ENCODE measurements at regions not wholly inside any gene's neighbourhood (a gene's known extent, or its start where the extent isn't known, plus 50 kb on each side); places are given as distances from the start of the nearest gene placed in this dataset.

DNA sequence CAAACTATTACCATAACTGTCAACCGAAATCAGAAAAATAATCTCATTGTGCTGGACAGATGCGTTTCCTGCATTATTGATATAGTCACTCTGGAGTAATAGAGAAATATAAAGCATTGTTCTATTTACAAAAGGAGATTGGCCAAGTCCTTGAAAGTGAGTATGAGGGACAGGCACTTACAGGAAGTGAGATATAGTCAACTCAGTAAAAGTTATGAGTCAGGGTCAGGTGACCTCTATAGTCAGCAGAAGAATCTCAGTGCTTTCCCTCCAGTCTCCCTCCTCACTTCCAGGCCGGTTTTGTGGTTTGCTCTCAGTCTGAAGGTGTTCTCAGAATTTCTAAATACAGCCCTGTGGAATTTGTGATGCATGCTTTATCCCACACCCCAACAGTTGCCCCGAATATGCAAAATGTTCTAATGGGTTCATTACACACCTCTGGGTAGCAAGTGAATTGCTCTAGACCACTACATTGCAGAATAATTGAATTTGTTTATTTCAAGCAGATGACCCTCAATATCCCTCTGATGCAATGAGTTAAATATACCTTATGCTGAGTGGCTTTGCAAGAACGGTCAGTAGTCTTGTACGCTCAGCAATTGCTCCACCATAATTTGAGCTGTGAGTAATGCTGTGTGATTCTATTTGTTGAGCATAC lies 787.7 kb downstream of the MCTP2 start:
- intact Hi-C loops (cut with micrococcal nuclease): loop anchor here (2.0 kb wide), 1 partner anchor 342 kb away; no protein-coding TSS in a partner anchor
- peaks cover 11% of the 10 kb centered on the region for H3K4me1 Mint-ChIP-seq (ENCODE audit: insufficient read depth, unreplicated experiment)
- peak; percentile 65 for DNase-seq (ENCODE audit: unreplicated experiment)
- no peaks in the 10 kb centered on the region for H3K36me3 Mint-ChIP-seq (ENCODE audit: insufficient read depth, unreplicated experiment)
- ChIA-PET POLR2A (interaction anchor here (0.6 kb wide), 2 partner anchors 54 to 342 kb away, joined by 3 read pairs; no protein-coding TSS in a partner anchor), CTCF (interaction anchor here (0.6 to 1.5 kb wide), 3 partner anchors 345 to 349 kb away, joined by 3 read pairs; no protein-coding TSS in a partner anchor)
- H3K9me3 Mint-ChIP-seq (ENCODE audit: unreplicated experiment): no peaks in the 10 kb centered on the region
- H3K27me3 Mint-ChIP-seq (ENCODE audit: insufficient read depth, unreplicated experiment): no peaks in the 10 kb centered on the region
- TF ChIP-seq, protein P1, sequence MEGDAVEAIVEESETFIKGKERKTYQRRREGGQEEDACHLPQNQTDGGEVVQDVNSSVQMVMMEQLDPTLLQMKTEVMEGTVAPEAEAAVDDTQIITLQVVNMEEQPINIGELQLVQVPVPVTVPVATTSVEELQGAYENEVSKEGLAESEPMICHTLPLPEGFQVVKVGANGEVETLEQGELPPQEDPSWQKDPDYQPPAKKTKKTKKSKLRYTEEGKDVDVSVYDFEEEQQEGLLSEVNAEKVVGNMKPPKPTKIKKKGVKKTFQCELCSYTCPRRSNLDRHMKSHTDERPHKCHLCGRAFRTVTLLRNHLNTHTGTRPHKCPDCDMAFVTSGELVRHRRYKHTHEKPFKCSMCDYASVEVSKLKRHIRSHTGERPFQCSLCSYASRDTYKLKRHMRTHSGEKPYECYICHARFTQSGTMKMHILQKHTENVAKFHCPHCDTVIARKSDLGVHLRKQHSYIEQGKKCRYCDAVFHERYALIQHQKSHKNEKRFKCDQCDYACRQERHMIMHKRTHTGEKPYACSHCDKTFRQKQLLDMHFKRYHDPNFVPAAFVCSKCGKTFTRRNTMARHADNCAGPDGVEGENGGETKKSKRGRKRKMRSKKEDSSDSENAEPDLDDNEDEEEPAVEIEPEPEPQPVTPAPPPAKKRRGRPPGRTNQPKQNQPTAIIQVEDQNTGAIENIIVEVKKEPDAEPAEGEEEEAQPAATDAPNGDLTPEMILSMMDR (IDR thresholded peaks at IDR 0.05; ENCODE audit: unreplicated experiment): no peak
- no peak overlapping the region for H3K4me3 Mint-ChIP-seq (ENCODE audit: unreplicated experiment)
- H3K27ac Mint-ChIP-seq (ENCODE audit: low read depth, unreplicated experiment): peak overlapping the region; percentile 75
- no TSS peak for BruUV-seq (replicated peaks)

DNA sequence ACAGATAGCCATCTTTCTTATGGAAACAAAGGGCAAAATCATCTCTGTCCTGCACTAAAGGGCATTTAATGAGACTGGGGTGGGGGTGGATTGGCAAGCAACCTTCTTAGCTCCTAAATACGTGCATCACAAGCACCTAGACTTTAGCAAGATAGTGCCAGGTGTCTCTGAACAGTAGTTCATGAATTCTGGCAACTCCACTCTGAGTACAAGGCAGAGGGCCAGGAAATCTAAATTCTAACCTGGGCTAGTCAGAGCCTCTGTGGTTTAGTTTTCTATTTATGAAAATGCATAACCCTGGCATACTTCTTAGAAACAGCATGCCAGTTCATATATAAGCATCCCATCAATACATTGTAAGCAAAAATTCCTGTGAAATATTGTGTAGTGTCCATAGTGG lies 788.5 kb downstream of the MCTP2 start:
- TF ChIP-seq, protein P1 (IDR thresholded peaks at IDR 0.05; ENCODE audit: unreplicated experiment): no peak
- Mint-ChIP-seq H3K4me3 (ENCODE audit: unreplicated experiment) (no peak overlapping the region), H3K27me3 (ENCODE audit: insufficient read depth, unreplicated experiment) (no peaks in the 10 kb centered on the region), H3K9me3 (ENCODE audit: unreplicated experiment) (no peaks in the 10 kb centered on the region), H3K27ac (ENCODE audit: low read depth, unreplicated experiment) (no peak overlapping the region), H3K4me1 (ENCODE audit: insufficient read depth, unreplicated experiment) (peaks cover 11% of the 10 kb centered on the region), H3K36me3 (ENCODE audit: insufficient read depth, unreplicated experiment) (no peaks in the 10 kb centered on the region)
- no TSS peak for BruUV-seq (replicated peaks)
- POLR2A ChIA-PET: interaction anchor here (0.6 to 0.9 kb wide), 3 partner anchors 37 to 343 kb away, joined by 3 to 4 read pairs (median 3); no protein-coding TSS in a partner anchor
- intact Hi-C loops (cut with micrococcal nuclease): loop anchor here (2.0 to 10.0 kb wide), 2 partner anchors 343 to 1565 kb away; no protein-coding TSS in a partner anchor
- CTCF ChIA-PET: interaction anchor here (0.6 to 1.5 kb wide), 3 partner anchors 344 to 350 kb away, joined by 3 read pairs; no protein-coding TSS in a partner anchor
- no peak for DNase-seq (ENCODE audit: unreplicated experiment)

DNA sequence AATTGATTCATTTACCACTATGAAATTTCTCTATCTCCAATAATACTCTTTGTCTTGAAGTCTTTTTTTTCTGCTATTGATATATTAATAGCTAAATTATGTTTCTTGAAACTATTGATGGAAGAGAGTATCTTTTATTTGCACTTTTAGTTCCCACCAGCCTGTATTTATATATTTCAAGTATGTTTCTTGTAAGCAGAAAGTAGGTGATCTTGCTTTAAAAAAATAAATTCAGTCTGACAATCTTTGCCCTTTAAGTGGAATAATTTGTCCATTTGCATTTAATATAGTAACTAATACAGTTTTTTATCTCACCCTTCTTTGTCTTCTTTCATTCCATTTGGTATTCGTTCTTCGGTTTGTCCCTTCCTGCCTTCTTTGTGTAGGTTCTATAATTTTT lies 790.5 kb downstream of the MCTP2 start:
- Mint-ChIP-seq H3K27ac (ENCODE audit: low read depth, unreplicated experiment) (no peak overlapping the region), H3K9me3 (ENCODE audit: unreplicated experiment) (no peaks in the 10 kb centered on the region), H3K4me1 (ENCODE audit: insufficient read depth, unreplicated experiment) (peaks cover 11% of the 10 kb centered on the region), H3K27me3 (ENCODE audit: insufficient read depth, unreplicated experiment) (no peaks in the 10 kb centered on the region), H3K36me3 (ENCODE audit: insufficient read depth, unreplicated experiment) (no peaks in the 10 kb centered on the region), H3K4me3 (ENCODE audit: unreplicated experiment) (no peak overlapping the region)
- TF ChIP-seq, protein P1 (IDR thresholded peaks at IDR 0.05; ENCODE audit: unreplicated experiment): no peak
- intact Hi-C loops (cut with micrococcal nuclease): loop anchor here (10.0 kb wide), 1 partner anchor 1563 kb away; no protein-coding TSS in a partner anchor
- no TSS peak for BruUV-seq (replicated peaks)
- CTCF ChIA-PET: no interaction called here
- DNase-seq (ENCODE audit: unreplicated experiment): no peak
- POLR2A ChIA-PET: no interaction called here

DNA sequence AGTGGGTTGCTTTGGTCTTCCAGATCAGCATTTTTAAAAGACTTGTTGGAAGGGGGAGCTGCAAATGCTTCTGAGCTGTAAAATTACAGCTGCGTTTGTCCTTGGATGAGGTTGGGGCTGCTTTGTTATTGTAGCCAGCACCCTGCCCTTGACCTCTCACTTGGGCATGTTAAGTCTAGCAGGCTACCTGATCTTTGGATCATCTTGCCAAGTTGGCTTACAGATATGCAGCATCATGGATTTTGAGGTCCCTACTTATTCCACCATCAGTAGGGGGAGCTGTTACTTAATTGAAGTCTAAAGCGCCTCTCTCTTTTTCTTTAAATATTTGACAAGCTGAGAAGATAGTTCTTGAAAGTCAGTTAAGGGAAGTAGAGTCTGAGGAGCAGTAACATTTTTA lies 793.0 kb downstream of the MCTP2 start:
- BruUV-seq (replicated peaks): no TSS peak
- intact Hi-C loops (cut with micrococcal nuclease): loop anchor here (10.0 kb wide), 1 partner anchor 1560 kb away; no protein-coding TSS in a partner anchor
- H3K4me1 Mint-ChIP-seq (ENCODE audit: insufficient read depth, unreplicated experiment): no peaks in the 10 kb centered on the region
- H3K27ac Mint-ChIP-seq (ENCODE audit: low read depth, unreplicated experiment): no peak overlapping the region
- H3K4me3 Mint-ChIP-seq (ENCODE audit: unreplicated experiment): no peak overlapping the region
- TF ChIP-seq, protein P1 (IDR thresholded peaks at IDR 0.05; ENCODE audit: unreplicated experiment): peak; percentile 39
- no peaks in the 10 kb centered on the region for H3K9me3 Mint-ChIP-seq (ENCODE audit: unreplicated experiment)
- CTCF ChIA-PET: interaction anchor here (0.6 to 3.3 kb wide), 21 partner anchors 11 to 1721 kb away, joined by 3 to 25 read pairs (median 4); no protein-coding TSS in a partner anchor
- H3K27me3 Mint-ChIP-seq (ENCODE audit: insufficient read depth, unreplicated experiment): no peaks in the 10 kb centered on the region
- no peaks in the 10 kb centered on the region for H3K36me3 Mint-ChIP-seq (ENCODE audit: insufficient read depth, unreplicated experiment)
- peak; percentile 57 for DNase-seq (ENCODE audit: unreplicated experiment)
- POLR2A ChIA-PET: interaction anchor here (0.9 to 1.8 kb wide), 4 partner anchors 233 to 350 kb away, joined by 3 to 5 read pairs (median 4); no protein-coding TSS in a partner anchor

All from MCF 10A (cell line).